ENCODE measurements at regions not wholly inside any gene's neighbourhood (a gene's known extent, or its start where the extent isn't known, plus 50 kb on each side); places are given as distances from the start of the nearest gene placed in this dataset.

DNA sequence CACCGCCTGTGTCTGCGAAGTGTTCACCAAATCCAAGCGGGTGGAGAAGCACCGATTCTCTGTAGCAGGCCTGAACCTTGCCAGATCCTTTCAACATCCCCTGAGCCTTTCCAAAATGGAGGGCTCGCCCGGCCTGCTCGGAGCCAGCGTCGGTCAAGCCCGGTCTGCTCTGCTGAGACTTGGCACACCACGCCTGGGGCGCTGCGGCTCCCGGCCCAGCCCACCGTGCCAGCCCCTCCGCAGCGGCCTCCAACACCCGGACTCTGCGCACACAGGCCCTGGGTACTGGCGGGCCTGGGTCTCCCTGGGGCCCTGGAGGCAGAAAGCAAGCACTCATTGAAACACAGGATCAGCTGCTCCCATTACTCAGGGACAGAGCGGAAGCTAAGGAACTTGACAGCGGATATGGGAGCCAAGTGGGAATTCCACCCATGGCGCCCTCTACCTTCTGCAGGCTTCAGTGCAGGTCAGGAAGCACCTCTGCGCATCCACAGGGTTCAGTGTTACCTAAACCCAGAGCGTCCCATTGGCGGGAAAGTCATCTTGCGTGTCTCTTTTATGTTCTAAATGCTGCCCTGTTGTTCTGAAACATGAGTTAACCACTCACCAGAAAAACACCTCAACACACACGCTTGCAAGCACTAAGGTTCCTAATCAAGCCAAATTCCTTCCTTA lies 159.9 kb downstream of the ZBTB18 start:
- DNase-seq (ENCODE audit: low spot score): no peak
- Histone ChIP-seq H3K27ac (ENCODE audit: low read depth in 1 of 2, low read length in 2 of 2) (no peak overlapping the region), H3K27me3 (ENCODE audit: control insufficient read depth in 4 of 4, insufficient read depth in 4 of 4, low read length in 3 of 4) (no peaks in the 10 kb centered on the region), H3K9ac (ENCODE audit: low read depth in 1 of 2, low read length in 2 of 2) (no peak overlapping the region), H3K36me3 (ENCODE audit: control insufficient read depth in 4 of 4, insufficient read depth in 3 of 4, low read depth in 1 of 4, low read length in 3 of 4) (no peaks in the 10 kb centered on the region), H3K4me3 (ENCODE audit: low read depth in 1 of 3, low read length in 3 of 3) (no peak overlapping the region), H3K4me1 (ENCODE audit: control insufficient read depth in 4 of 4, insufficient read depth in 4 of 4, low read length in 3 of 4) (peaks cover 0 to 4% (median 0%) of the 10 kb centered on the region in 4 donors), H3K9me3 (ENCODE audit: control insufficient read depth in 4 of 4, low read length in 3 of 4) (no peaks in the 10 kb centered on the region)
- TF ChIP-seq, protein P1, sequence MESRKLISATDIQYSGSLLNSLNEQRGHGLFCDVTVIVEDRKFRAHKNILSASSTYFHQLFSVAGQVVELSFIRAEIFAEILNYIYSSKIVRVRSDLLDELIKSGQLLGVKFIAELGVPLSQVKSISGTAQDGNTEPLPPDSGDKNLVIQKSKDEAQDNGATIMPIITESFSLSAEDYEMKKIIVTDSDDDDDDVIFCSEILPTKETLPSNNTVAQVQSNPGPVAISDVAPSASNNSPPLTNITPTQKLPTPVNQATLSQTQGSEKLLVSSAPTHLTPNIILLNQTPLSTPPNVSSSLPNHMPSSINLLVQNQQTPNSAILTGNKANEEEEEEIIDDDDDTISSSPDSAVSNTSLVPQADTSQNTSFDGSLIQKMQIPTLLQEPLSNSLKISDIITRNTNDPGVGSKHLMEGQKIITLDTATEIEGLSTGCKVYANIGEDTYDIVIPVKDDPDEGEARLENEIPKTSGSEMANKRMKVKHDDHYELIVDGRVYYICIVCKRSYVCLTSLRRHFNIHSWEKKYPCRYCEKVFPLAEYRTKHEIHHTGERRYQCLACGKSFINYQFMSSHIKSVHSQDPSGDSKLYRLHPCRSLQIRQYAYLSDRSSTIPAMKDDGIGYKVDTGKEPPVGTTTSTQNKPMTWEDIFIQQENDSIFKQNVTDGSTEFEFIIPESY (IDR thresholded peaks at IDR 0.05): no peak
- TF ChIP-seq RXRA (IDR thresholded peaks at IDR 0.05) (no peak), SP1 (IDR thresholded peaks at IDR 0.05) (no peak), GABPA (IDR thresholded peaks at IDR 0.05 in 1 of 2, conservative IDR thresholded peaks at IDR 0.05 in 1 of 2) (no peak), HNF4G (IDR thresholded peaks at IDR 0.05) (no peak), FOXA1 (IDR thresholded peaks at IDR 0.05) (no peak), YY1 (IDR thresholded peaks at IDR 0.05) (no peak), TAF1 (conservative IDR thresholded peaks at IDR 0.05) (no peak), EGR1 (IDR thresholded peaks at IDR 0.05; ENCODE audit: low read depth in 2 of 2) (no peak), HNF4A (conservative IDR thresholded peaks at IDR 0.05) (no peak), NR2F2 (IDR thresholded peaks at IDR 0.05) (no peak), FOXA2 (IDR thresholded peaks at IDR 0.05) (no peak), JUND (IDR thresholded peaks at IDR 0.05) (no peak), RAD21 (IDR thresholded peaks at IDR 0.05) (peak; percentile 12 to 50)
- TF ChIP-seq, protein P2, sequence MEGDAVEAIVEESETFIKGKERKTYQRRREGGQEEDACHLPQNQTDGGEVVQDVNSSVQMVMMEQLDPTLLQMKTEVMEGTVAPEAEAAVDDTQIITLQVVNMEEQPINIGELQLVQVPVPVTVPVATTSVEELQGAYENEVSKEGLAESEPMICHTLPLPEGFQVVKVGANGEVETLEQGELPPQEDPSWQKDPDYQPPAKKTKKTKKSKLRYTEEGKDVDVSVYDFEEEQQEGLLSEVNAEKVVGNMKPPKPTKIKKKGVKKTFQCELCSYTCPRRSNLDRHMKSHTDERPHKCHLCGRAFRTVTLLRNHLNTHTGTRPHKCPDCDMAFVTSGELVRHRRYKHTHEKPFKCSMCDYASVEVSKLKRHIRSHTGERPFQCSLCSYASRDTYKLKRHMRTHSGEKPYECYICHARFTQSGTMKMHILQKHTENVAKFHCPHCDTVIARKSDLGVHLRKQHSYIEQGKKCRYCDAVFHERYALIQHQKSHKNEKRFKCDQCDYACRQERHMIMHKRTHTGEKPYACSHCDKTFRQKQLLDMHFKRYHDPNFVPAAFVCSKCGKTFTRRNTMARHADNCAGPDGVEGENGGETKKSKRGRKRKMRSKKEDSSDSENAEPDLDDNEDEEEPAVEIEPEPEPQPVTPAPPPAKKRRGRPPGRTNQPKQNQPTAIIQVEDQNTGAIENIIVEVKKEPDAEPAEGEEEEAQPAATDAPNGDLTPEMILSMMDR (IDR thresholded peaks at IDR 0.05; ENCODE audit: low read depth, low read length, missing input control): peak; percentile 5
- TF ChIP-seq, protein P3, sequence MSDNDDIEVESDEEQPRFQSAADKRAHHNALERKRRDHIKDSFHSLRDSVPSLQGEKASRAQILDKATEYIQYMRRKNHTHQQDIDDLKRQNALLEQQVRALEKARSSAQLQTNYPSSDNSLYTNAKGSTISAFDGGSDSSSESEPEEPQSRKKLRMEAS (IDR thresholded peaks at IDR 0.05): no peak
- TF ChIP-seq, protein P4, sequence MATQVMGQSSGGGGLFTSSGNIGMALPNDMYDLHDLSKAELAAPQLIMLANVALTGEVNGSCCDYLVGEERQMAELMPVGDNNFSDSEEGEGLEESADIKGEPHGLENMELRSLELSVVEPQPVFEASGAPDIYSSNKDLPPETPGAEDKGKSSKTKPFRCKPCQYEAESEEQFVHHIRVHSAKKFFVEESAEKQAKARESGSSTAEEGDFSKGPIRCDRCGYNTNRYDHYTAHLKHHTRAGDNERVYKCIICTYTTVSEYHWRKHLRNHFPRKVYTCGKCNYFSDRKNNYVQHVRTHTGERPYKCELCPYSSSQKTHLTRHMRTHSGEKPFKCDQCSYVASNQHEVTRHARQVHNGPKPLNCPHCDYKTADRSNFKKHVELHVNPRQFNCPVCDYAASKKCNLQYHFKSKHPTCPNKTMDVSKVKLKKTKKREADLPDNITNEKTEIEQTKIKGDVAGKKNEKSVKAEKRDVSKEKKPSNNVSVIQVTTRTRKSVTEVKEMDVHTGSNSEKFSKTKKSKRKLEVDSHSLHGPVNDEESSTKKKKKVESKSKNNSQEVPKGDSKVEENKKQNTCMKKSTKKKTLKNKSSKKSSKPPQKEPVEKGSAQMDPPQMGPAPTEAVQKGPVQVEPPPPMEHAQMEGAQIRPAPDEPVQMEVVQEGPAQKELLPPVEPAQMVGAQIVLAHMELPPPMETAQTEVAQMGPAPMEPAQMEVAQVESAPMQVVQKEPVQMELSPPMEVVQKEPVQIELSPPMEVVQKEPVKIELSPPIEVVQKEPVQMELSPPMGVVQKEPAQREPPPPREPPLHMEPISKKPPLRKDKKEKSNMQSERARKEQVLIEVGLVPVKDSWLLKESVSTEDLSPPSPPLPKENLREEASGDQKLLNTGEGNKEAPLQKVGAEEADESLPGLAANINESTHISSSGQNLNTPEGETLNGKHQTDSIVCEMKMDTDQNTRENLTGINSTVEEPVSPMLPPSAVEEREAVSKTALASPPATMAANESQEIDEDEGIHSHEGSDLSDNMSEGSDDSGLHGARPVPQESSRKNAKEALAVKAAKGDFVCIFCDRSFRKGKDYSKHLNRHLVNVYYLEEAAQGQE (IDR thresholded peaks at IDR 0.05): no peak
- TF ChIP-seq, protein P5, sequence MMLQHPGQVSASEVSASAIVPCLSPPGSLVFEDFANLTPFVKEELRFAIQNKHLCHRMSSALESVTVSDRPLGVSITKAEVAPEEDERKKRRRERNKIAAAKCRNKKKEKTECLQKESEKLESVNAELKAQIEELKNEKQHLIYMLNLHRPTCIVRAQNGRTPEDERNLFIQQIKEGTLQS (IDR thresholded peaks at IDR 0.05): no peak
- WGBS: 93% methylated on average over 28 of the region's 28 CpGs

Data from liver (tissue), 8 donors.